Activated T-cell treated with anti-CD3 and anti-CD28 coated beads, Interleukin-2, amount 50 U/mL, for 24 hours (primary cell): ENCODE measurements at regions not wholly inside any gene's neighbourhood (a gene's known extent, or its start where the extent isn't known, plus 50 kb on each side); places are given as distances from the start of the nearest gene placed in this dataset.
A peak's percentile ranks its signal among the peaks of the same experiment; 100 is the strongest.

Source experiments
- DNase-seq: peaks from one replicate; pipeline ENCODE4 v3.0.0-alpha.2; 2020
- H3K27ac Mint-ChIP-seq: 2 replicates; pipeline ENCODE4 v1.8.0; 2020; ENCODE audit warnings: mild to moderate bottlenecking, mixed read lengths
- H3K27me3 Mint-ChIP-seq: 2 replicates; pipeline ENCODE4 v1.8.0; 2020; ENCODE audit warnings: mixed read lengths
- H3K36me3 Mint-ChIP-seq: 2 replicates; pipeline ENCODE4 v1.8.0; 2020; ENCODE audit warnings: low read depth, mixed read lengths
- H3K4me1 Mint-ChIP-seq: 2 replicates; pipeline ENCODE4 v1.8.0; 2020; ENCODE audit warnings: low read depth, mixed read lengths
- H3K4me3 Mint-ChIP-seq: 2 replicates; pipeline ENCODE4 v1.8.0; 2020; ENCODE audit warnings: mild to moderate bottlenecking, moderate library complexity, mixed read lengths
- H3K9me3 Mint-ChIP-seq: 2 replicates; pipeline ENCODE4 v1.8.0; 2020; ENCODE audit warnings: mixed read lengths

GRCh38 chr6:20325641-20326421 is 75.8 kb upstream of the E2F3 start:
- Mint-ChIP-seq H3K27ac (no peak overlapping the region), H3K9me3 (peaks cover under 1% of the 10 kb centered on the region), H3K4me1 (no peaks in the 10 kb centered on the region), H3K27me3 (no peaks in the 10 kb centered on the region), H3K4me3 (no peak overlapping the region), H3K36me3 (no peaks in the 10 kb centered on the region)
- no peak for DNase-seq

- DNase-seq: no peak
- Mint-ChIP-seq H3K36me3 (no peaks in the 10 kb centered on the region), H3K4me3 (no peak overlapping the region), H3K27me3 (no peaks in the 10 kb centered on the region), H3K4me1 (peaks cover under 1% of the 10 kb centered on the region), H3K27ac (no peak overlapping the region), H3K9me3 (no peaks in the 10 kb centered on the region)
Observed at GRCh38 chr6:20326422-20326728, 75.3 kb upstream of the E2F3 start.

GRCh38 chr6:20327141-20327540 is 74.5 kb upstream of the E2F3 start:
- no peak overlapping the region for H3K27ac Mint-ChIP-seq
- no peaks in the 10 kb centered on the region for H3K36me3 Mint-ChIP-seq
- H3K4me3 Mint-ChIP-seq: no peak overlapping the region

GRCh38 chr6:20328266-20328923 is 73.3 kb upstream of the E2F3 start:
- no peaks in the 10 kb centered on the region for H3K36me3 Mint-ChIP-seq
- H3K9me3 Mint-ChIP-seq: peaks cover 3% of the 10 kb centered on the region
- DNase-seq: no peak
- no peak overlapping the region for H3K27ac Mint-ChIP-seq
- H3K4me3 Mint-ChIP-seq: no peak overlapping the region
- no peaks in the 10 kb centered on the region for H3K27me3 Mint-ChIP-seq
- H3K4me1 Mint-ChIP-seq: peaks cover 2% of the 10 kb centered on the region

More at GRCh38 chr6:20327141-20327540, 74.5 kb upstream of the E2F3 start:
- H3K4me1 Mint-ChIP-seq: peaks cover 2% of the 10 kb centered on the region
- no peaks in the 10 kb centered on the region for H3K27me3 Mint-ChIP-seq
- no peaks in the 10 kb centered on the region for H3K9me3 Mint-ChIP-seq
- no peak for DNase-seq

GRCh38 chr6:20328924-20329300 is 72.8 kb upstream of the E2F3 start:
- no peak for DNase-seq
- Mint-ChIP-seq H3K9me3 (peaks cover 3% of the 10 kb centered on the region), H3K36me3 (no peaks in the 10 kb centered on the region), H3K4me1 (peaks cover 2% of the 10 kb centered on the region), H3K27ac (no peak overlapping the region), H3K4me3 (no peak overlapping the region), H3K27me3 (no peaks in the 10 kb centered on the region)

- H3K4me1 Mint-ChIP-seq: peaks cover 15% of the 10 kb centered on the region
- H3K36me3 Mint-ChIP-seq: no peaks in the 10 kb centered on the region
- DNase-seq: no peak
- H3K27me3 Mint-ChIP-seq: no peaks in the 10 kb centered on the region
- no peak overlapping the region for H3K4me3 Mint-ChIP-seq
- no peak overlapping the region for H3K27ac Mint-ChIP-seq
- peaks cover 3% of the 10 kb centered on the region for H3K9me3 Mint-ChIP-seq
Observed at GRCh38 chr6:20331042-20331441, 70.6 kb upstream of the E2F3 start.

- DNase-seq: no peak
- no peaks in the 10 kb centered on the region for H3K36me3 Mint-ChIP-seq
- H3K9me3 Mint-ChIP-seq: peaks cover 3% of the 10 kb centered on the region
- peaks cover 21% of the 10 kb centered on the region for H3K4me1 Mint-ChIP-seq
- no peak overlapping the region for H3K4me3 Mint-ChIP-seq
- H3K27ac Mint-ChIP-seq: no peak overlapping the region
- H3K27me3 Mint-ChIP-seq: no peaks in the 10 kb centered on the region
Observed at GRCh38 chr6:20331625-20332024, 70.1 kb upstream of the E2F3 start.

- Mint-ChIP-seq H3K27me3 (no peaks in the 10 kb centered on the region), H3K27ac (no peak overlapping the region), H3K4me3 (no peak overlapping the region), H3K36me3 (no peaks in the 10 kb centered on the region), H3K9me3 (peaks cover 3% of the 10 kb centered on the region), H3K4me1 (peaks cover 27% of the 10 kb centered on the region)
- no peak for DNase-seq
Observed at GRCh38 chr6:20332441-20333006, 69.2 kb upstream of the E2F3 start.

GRCh38 chr6:20333721-20334269 is 67.9 kb upstream of the E2F3 start:
- H3K27me3 Mint-ChIP-seq: no peaks in the 10 kb centered on the region

GRCh38 chr6:20334334-20334733 is 67.3 kb upstream of the E2F3 start:
- H3K9me3 Mint-ChIP-seq: peaks cover 3% of the 10 kb centered on the region

More at GRCh38 chr6:20333721-20334269, 67.9 kb upstream of the E2F3 start:
- DNase-seq: no peak
- Mint-ChIP-seq H3K27ac (no peak overlapping the region), H3K36me3 (no peaks in the 10 kb centered on the region), H3K9me3 (peaks cover 3% of the 10 kb centered on the region), H3K4me1 (peaks cover 27% of the 10 kb centered on the region), H3K4me3 (no peak overlapping the region)

GRCh38 chr6:20334962-20335361 is 66.7 kb upstream of the E2F3 start:
- H3K27me3 Mint-ChIP-seq: no peaks in the 10 kb centered on the region
- no peak overlapping the region for H3K4me3 Mint-ChIP-seq
- H3K27ac Mint-ChIP-seq: no peak overlapping the region
- H3K4me1 Mint-ChIP-seq: peaks cover 27% of the 10 kb centered on the region
- no peaks in the 10 kb centered on the region for H3K36me3 Mint-ChIP-seq
- DNase-seq: no peak
- peaks cover 3% of the 10 kb centered on the region for H3K9me3 Mint-ChIP-seq

More at GRCh38 chr6:20334334-20334733, 67.3 kb upstream of the E2F3 start:
- Mint-ChIP-seq H3K4me1 (peaks cover 27% of the 10 kb centered on the region), H3K4me3 (no peak overlapping the region), H3K36me3 (no peaks in the 10 kb centered on the region), H3K27ac (no peak overlapping the region), H3K27me3 (no peaks in the 10 kb centered on the region)
- DNase-seq: no peak

- peak overlapping the region; percentile 20 for H3K4me3 Mint-ChIP-seq
- no peaks in the 10 kb centered on the region for H3K27me3 Mint-ChIP-seq
- no peaks in the 10 kb centered on the region for H3K36me3 Mint-ChIP-seq
- peak overlapping the region; percentile 70 for H3K27ac Mint-ChIP-seq
- peaks cover 27% of the 10 kb centered on the region for H3K4me1 Mint-ChIP-seq
- no peak for DNase-seq
- H3K9me3 Mint-ChIP-seq: peaks cover 3% of the 10 kb centered on the region
Observed at GRCh38 chr6:20335872-20336271, 65.8 kb upstream of the E2F3 start.

GRCh38 chr6:20338156-20338555 is 63.5 kb upstream of the E2F3 start:
- H3K4me1 Mint-ChIP-seq: peaks cover 29% of the 10 kb centered on the region
- H3K27ac Mint-ChIP-seq: no peak overlapping the region
- no peak for DNase-seq
- H3K9me3 Mint-ChIP-seq: no peaks in the 10 kb centered on the region
- no peaks in the 10 kb centered on the region for H3K36me3 Mint-ChIP-seq
- H3K4me3 Mint-ChIP-seq: no peak overlapping the region
- H3K27me3 Mint-ChIP-seq: no peaks in the 10 kb centered on the region

- Mint-ChIP-seq H3K36me3 (no peaks in the 10 kb centered on the region), H3K4me3 (no peak overlapping the region), H3K27me3 (no peaks in the 10 kb centered on the region), H3K9me3 (no peaks in the 10 kb centered on the region), H3K27ac (no peak overlapping the region), H3K4me1 (peaks cover 24% of the 10 kb centered on the region)
- DNase-seq: no peak
Observed at GRCh38 chr6:20340068-20340848, 61.4 kb upstream of the E2F3 start.
